Pons (tissue), 1 donor: ENCODE measurements at regions not wholly inside any gene's neighbourhood (a gene's known extent, or its start where the extent isn't known, plus 50 kb on each side); places are given as distances from the start of the nearest gene placed in this dataset.
A peak's percentile ranks its signal among the peaks of the same experiment; 100 is the strongest.

Experiments used
- DNase-seq: peaks from one replicate; pipeline ENCODE4 v3.0.0-alpha.2; 2016; ENCODE audit warnings: low spot score

- no peak for DNase-seq
These were observed 129.2 kb downstream of the RPS24 start for GRCh38 chr10:78162853-78163252.

- no peak for DNase-seq
These were observed 131.0 kb downstream of the RPS24 start for GRCh38 chr10:78164702-78165101.

- no peak for DNase-seq
These were observed 131.5 kb downstream of the RPS24 start for GRCh38 chr10:78165172-78165571.

- DNase-seq: no peak
These were observed 132.0 kb downstream of the RPS24 start for GRCh38 chr10:78165617-78166016.

GRCh38 chr10:78166261-78166660 lies 132.6 kb downstream of the RPS24 start:
- no peak for DNase-seq

- DNase-seq: no peak
These were observed 135.6 kb downstream of the RPS24 start for GRCh38 chr10:78169214-78169613.

- no peak for DNase-seq
These were observed 136.4 kb downstream of the RPS24 start for GRCh38 chr10:78170026-78170475.

GRCh38 chr10:78171633-78172400 lies 138.2 kb downstream of the RPS24 start:
- no peak for DNase-seq

GRCh38 chr10:78173360-78174015 lies 139.8 kb downstream of the RPS24 start:
- no peak for DNase-seq

GRCh38 chr10:78175444-78176015 lies 141.9 kb downstream of the RPS24 start:
- peak; percentile 63 for DNase-seq

- peak; percentile 95 for DNase-seq
These were observed 143.0 kb downstream of the RPS24 start for GRCh38 chr10:78176320-78177317.

- peak; percentile 21 for DNase-seq
These were observed 144.0 kb downstream of the RPS24 start for GRCh38 chr10:78177491-78178185.

GRCh38 chr10:78178397-78178796 lies 144.7 kb downstream of the RPS24 start:
- DNase-seq: no peak

- peak; percentile 53 for DNase-seq
These were observed 145.3 kb downstream of the RPS24 start for GRCh38 chr10:78178940-78179339.

GRCh38 chr10:78179886-78180705 lies 146.4 kb downstream of the RPS24 start:
- no peak for DNase-seq

GRCh38 chr10:78181381-78182055 lies 147.9 kb downstream of the RPS24 start:
- DNase-seq: no peak

- DNase-seq: no peak
These were observed 149.2 kb downstream of the RPS24 start for GRCh38 chr10:78182841-78183240.

GRCh38 chr10:78184851-78185692 lies 151.4 kb downstream of the RPS24 start:
- DNase-seq: no peak

- DNase-seq: peak; percentile 29
These were observed 152.0 kb downstream of the RPS24 start for GRCh38 chr10:78185693-78186055.
